HCEC 1CT (cell line): ENCODE measurements at regions not wholly inside any gene's neighbourhood (a gene's known extent, or its start where the extent isn't known, plus 50 kb on each side); places are given as distances from the start of the nearest gene placed in this dataset.
"Not testable (repeated sequence)": the region's sequence is repeated elsewhere in the genome, so short reads cannot be mapped to it uniquely, and the experiment has no call there.

Source experiments
- DNase-seq: peaks from one replicate; pipeline ENCODE4 v3.0.0-alpha.2; 2017

- no peak for DNase-seq
Observed at GRCh38 chr3:24689353-24689752, 194.7 kb upstream of the THRB start.

GRCh38 chr3:24690777-24691176, 196.1 kb upstream of the THRB start:
- DNase-seq = no peak

GRCh38 chr3:24699078-24699477, 204.4 kb upstream of the THRB start:
- not testable (repeated sequence) for DNase-seq

- peak; percentile 63 for DNase-seq
Observed at GRCh38 chr3:24704496-24704895, 209.8 kb upstream of the THRB start.

GRCh38 chr3:24707936-24708335, 213.3 kb upstream of the THRB start:
- no peak for DNase-seq

GRCh38 chr3:24709956-24710355, 215.3 kb upstream of the THRB start:
- DNase-seq = no peak

GRCh38 chr3:24713516-24713915, 218.9 kb upstream of the THRB start:
- DNase-seq = no peak

- no peak for DNase-seq
Observed at GRCh38 chr3:24714436-24714835, 219.8 kb upstream of the THRB start.

- DNase-seq = no peak
Observed at GRCh38 chr3:24715171-24715792, 220.6 kb upstream of the THRB start.

GRCh38 chr3:24722087-24722486, 227.4 kb upstream of the THRB start:
- no peak for DNase-seq

GRCh38 chr3:24725514-24726255, 231.0 kb upstream of the THRB start:
- DNase-seq = no peak

GRCh38 chr3:24726423-24726822, 231.8 kb upstream of the THRB start:
- no peak for DNase-seq

GRCh38 chr3:24730173-24730572, 235.5 kb upstream of the THRB start:
- peak; percentile 5 for DNase-seq

GRCh38 chr3:24734019-24734418, 239.4 kb upstream of the THRB start:
- DNase-seq = no peak

- DNase-seq = no peak
Observed at GRCh38 chr3:24736701-24737100, 242.1 kb upstream of the THRB start.

GRCh38 chr3:24740326-24740725, 245.7 kb upstream of the THRB start:
- no peak for DNase-seq

- no peak for DNase-seq
Observed at GRCh38 chr3:24741506-24741905, 246.9 kb upstream of the THRB start.

- no peak for DNase-seq
Observed at GRCh38 chr3:24748520-24748919, 253.9 kb upstream of the THRB start.

- DNase-seq = no peak
Observed at GRCh38 chr3:24751020-24751419, 256.4 kb upstream of the THRB start.

- DNase-seq = no peak
Observed at GRCh38 chr3:24756101-24756888, 261.6 kb upstream of the THRB start.

- DNase-seq = no peak
Observed at GRCh38 chr3:24763393-24763792, 268.7 kb upstream of the THRB start.

- no peak for DNase-seq
Observed at GRCh38 chr3:24764236-24764915, 269.7 kb upstream of the THRB start.

- no peak for DNase-seq
Observed at GRCh38 chr3:24765399-24765798, 270.7 kb upstream of the THRB start.
